NCI-H2081 (cell line): ENCODE measurements at regions not wholly inside any gene's neighbourhood (a gene's known extent, or its start where the extent isn't known, plus 50 kb on each side); places are given as distances from the start of the nearest gene placed in this dataset.

Experiments
- DNase-seq, 2 experiments: peaks; one replicate each; lab custom pipeline; 2025; lab: John Stamatoyannopoulos, UW

DNA sequence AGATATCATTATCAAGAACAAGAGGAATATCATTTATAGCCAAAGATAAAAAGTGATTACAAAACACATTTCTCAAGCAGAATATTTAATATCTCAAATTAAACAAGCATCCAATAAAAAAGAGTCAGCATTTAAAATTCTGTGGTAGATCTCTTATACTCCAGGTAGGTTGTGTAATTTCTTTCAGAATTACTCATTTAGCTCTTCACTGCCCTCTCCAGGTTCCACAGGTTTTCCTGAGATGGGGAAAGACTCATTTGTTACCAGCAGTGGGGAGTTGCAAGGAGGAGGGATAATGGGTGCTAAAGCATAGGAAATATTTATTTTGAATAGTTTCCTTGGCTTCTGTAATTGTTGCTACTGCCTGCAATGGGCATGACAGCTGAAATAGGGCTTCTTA, 83.1 kb upstream of the RASGRP1 start:
- no peak for DNase-seq

- DNase-seq: no peak
Measured at GRCh38 chr15:38648121-38648843, 83.7 kb upstream of the RASGRP1 start.

DNA sequence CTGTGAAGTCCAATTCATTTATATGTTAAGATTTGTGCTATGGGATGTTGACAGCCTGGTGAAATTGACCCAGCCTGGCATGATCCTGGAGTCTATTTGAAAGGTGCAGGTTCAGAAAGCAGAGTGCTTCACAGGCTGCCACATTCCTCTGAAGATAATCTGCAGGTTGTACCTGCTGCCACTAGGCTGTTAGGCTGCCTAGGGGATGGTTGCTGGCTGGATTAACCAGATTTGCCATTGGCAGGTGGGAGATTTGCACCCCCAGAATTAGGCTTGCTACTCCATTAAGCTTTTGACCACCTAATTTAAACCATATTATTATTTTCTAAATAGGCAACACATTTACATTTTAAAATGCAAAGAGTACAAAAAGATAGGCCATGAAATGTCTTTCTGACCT, 85.8 kb upstream of the RASGRP1 start:
- no peak for DNase-seq

- no peak for DNase-seq
Measured at GRCh38 chr15:38650936-38651327, 86.3 kb upstream of the RASGRP1 start.

DNA sequence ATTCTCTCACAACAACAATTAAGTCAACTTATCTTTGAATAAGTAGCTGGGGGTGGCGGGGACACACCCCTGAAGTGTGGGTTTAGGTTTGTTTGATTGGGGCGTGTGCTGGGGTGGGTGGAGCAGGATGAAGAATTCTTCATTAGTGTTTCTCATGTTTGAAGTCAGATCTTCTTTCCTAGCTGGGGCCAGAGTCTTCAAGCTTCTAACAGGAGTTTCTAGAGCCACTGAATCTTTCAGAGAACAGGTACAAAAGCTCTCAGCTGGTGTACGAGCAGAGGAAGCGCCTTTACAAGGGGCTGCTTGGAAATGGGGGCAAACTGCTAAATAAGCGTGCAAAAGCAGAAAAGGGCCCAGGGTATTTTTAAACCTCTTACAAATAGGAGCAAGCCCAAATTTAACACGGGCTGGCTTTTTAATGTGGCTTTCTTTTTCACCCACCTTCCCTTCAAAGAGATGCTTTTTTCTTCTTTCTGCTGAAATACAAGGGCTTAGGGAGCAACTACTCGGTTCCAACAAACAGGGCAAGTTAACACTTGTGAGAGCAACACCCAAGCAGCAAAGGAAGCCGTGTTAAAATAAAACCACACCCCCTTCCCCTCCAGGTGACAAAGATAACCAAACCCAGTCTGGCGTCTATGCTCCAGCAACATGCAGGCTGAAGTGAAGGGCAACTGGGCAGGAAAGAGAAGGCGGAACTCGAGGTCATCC, 86.9 kb upstream of the RASGRP1 start:
- no peak for DNase-seq

- no peak for DNase-seq
Measured at GRCh38 chr15:38652183-38652794, 87.7 kb upstream of the RASGRP1 start.

DNA sequence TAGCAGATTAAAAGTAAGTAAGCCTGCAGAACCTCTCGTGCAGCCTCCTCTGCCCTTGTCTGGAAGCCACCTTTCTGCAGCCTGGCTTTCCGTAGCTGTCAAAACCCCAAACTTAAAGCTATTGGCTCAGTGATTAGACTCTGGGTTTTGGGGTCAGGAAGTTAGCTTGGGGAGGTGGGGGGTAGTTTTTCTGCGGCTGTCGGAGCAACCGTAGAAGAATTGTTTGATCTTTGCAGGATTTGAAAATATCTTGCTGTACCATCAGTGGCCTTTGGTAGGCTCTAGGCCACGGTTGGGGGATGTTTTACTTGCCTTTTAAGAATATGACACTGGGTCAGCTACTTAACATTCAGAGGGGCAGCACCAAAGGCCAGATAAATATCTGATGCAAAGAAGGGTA, 88.4 kb upstream of the RASGRP1 start:
- DNase-seq: no peak

GRCh38 chr15:38658431-38658830, 93.8 kb upstream of the RASGRP1 start:
- no peak for DNase-seq

GRCh38 chr15:38660738-38661137, 96.1 kb upstream of the RASGRP1 start:
- DNase-seq: no peak

GRCh38 chr15:38662033-38662802, 97.6 kb upstream of the RASGRP1 start:
- DNase-seq: no peak

DNA sequence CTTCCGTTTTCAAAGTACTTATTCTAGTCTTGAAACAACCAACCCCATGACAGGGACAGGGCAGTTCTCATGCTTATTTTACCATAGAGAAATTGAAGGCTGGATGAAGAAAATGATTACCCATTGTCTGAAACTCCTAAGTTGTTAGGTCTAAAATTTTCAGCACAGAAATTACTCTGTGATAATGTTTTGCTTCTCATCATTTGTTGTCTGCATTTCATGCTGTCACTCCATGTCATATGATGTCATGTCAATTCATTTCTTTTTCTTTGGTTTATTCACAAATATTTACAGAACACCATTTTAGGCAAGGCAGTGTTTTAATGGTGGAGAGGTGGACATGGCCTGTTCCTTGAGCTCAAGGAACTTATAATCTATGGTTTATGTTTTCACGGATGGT, 98.2 kb upstream of the RASGRP1 start:
- DNase-seq: no peak

- no peak for DNase-seq
Measured at GRCh38 chr15:38665586-38666305, 101.1 kb upstream of the RASGRP1 start.

DNA sequence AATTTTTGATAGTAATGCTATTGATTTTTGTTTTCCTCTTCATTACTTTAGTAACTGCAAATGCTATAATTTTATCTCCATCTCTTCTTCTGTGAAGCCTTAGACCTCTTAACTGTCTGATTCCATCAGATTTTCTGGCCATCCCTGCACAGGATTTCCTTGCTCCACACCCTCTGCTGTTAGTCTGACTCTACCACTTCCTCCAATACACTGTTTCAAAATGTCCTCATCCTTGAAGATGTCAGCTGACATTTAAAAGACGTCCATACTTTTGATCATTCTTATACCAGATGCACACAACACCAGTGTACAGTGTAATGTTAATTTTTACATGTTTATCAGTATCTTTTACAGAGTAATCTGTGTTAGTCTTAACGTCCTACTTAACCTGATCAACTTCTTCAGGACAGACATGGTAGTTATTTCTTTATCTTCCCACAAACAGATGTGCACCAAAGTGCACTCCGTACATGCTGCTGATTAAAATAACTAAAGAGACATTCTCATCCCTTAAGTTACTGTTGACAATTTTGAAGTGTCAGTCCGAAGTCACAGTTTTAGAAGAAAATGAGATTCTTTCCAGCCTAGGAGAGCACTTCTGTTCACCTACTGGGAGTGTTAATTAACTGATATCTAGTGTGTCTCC, 102.4 kb upstream of the RASGRP1 start:
- DNase-seq: no peak

DNA sequence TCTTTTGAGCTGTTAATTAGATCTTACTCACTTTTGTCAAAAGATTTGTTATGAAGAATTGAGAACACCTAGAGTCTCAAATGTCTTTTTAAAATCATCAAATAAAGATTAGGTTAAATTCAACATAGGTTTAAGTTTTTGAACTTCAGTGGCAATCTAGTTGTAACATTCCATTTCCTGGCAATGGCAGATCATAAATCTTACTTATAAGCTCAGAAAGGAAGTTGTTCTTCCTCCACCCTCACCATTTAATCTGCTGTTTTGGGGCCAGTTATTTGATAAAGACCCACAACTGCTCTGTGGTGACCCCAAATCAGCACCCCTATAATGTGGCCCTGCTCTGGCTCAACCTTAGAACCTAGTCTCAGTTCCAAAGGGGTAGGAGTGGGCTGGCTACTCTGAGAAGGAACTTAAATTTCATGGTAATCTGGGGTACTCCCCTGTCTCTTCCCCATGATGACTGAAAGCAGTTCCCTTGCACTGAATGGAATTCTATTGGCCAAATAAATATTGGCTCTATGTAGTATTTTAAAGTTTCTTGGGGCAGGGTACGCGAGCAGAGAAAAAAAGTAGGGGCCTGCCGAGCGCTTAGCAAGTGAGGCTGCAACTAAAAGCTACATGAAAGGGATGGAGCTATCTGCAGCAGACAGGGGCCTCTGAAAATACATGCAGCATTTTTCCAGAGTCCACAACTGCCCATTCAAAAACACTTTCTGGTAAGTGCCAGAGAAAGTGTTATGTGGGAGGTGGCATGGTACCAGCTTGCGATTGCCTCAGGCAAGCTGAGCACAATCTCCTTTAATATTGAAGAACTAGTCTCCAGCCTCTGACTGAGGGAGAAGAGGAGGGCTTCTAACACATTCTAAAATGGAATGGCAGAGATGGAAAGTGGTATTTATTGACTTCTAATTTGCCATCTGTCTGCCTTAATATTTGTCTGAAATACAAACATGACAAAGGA, 103.6 kb upstream of the RASGRP1 start:
- DNase-seq: no peak

DNA sequence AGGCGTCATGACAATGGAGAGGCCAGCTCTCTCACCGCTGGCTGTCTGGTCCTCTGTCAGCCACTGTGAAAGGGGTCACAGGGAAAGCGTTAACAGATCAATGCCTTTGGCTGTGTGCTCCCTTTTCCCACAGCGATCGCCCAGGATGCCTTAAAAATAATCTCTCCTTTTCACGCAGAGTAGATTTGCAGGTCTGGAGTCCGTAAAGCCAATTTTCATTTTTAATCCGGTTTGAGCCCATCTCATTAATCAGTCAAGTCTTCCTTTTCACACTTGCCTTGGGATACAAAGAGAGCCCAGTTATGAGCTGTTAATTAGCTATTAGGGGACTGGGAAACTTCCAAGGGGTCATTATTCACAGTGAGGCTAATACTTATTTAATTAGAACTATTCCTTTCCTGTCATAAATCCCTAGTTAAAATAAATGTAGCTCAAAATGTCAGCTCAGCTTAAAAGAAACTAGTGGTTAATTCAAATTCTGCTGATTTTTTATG, 104.3 kb upstream of the RASGRP1 start:
- DNase-seq: no peak

DNA sequence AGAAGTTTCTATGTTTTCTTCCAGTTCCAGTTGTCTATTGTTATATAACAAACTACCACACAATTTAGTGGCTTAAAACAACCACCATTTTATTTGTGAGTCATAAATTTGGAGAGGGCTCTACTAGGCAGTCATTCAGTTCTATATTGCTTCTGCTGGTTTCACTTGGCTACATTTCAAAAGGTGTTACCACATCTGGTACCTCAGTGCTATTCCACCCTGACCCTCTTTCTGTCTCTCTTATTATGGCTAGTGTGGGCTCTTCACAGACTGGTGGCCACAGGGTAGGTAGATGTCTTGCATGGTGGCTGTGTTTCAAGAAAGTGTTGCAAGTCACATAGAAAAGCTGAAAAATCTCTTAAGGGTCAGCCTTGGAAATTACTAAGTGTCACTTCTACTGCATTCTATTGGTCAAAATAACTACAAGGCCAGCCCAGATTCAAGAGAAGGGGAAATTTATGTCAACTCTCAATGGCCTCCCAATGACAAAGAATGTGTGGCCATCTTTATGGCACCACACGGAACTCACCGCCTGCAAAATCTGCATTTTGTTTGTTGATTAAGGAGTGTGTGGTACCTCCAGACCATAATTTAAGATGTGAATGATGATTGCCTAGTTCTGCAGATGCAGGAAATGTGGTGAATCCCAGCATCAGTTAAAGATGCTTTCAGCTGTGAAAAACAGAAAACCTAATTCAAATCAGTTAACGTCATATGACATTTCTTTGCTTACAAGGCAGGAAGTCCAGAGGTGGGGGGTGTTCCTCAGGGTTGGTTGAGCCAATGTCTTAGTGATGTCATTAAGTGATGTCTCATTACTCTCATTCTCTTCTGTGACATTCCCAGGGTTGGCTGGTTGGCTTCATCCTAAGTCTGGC, 105.8 kb upstream of the RASGRP1 start:
- DNase-seq: no peak

- no peak for DNase-seq
Measured at GRCh38 chr15:38671006-38671387, 106.4 kb upstream of the RASGRP1 start.

DNA sequence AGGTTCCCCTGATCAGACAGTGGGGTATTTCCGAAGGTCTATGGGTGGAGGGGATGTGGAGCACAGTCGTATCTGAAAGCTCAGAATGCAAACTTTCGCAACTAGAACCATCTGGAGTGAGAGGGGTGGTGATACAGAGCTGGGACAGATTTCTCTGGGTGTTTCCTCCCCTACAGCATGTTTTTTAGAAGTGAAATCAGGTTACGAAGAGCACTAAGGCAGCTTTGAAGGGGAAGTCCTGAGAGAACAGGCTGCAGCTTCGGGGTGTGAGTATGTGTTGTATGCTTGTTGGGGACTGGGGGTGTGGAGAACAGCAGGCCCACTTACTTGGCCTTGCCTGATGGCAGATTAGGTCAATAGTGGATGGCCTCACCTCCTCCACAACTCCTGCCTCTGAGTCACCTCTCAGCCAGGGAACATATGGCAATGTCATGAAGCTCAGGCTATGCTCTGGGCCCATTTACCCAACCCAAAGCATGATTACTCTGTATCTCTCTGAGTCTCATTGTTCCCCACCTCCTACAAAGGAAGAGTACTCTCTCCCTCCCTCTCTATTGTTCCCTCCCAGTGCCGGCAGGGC, 107.2 kb upstream of the RASGRP1 start:
- DNase-seq: no peak

- DNase-seq: no peak
Measured at GRCh38 chr15:38672273-38672672, 107.7 kb upstream of the RASGRP1 start.
